GM12873 (cell line): ENCODE measurements at regions not wholly inside any gene's neighbourhood (a gene's known extent, or its start where the extent isn't known, plus 50 kb on each side); places are given as distances from the start of the nearest gene placed in this dataset.

Source experiments
- TF ChIP-seq, protein P1 (sequence below): IDR thresholded peaks from 2 replicates; pipeline ENCODE4 v1.5.1; 2012; ENCODE audit warnings: low read depth, mild to moderate bottlenecking, moderate library complexity, low read length, control low read depth; ENCODE audit not compliant: insufficient read depth; ENCODE audit errors: missing control alignments

DNA sequence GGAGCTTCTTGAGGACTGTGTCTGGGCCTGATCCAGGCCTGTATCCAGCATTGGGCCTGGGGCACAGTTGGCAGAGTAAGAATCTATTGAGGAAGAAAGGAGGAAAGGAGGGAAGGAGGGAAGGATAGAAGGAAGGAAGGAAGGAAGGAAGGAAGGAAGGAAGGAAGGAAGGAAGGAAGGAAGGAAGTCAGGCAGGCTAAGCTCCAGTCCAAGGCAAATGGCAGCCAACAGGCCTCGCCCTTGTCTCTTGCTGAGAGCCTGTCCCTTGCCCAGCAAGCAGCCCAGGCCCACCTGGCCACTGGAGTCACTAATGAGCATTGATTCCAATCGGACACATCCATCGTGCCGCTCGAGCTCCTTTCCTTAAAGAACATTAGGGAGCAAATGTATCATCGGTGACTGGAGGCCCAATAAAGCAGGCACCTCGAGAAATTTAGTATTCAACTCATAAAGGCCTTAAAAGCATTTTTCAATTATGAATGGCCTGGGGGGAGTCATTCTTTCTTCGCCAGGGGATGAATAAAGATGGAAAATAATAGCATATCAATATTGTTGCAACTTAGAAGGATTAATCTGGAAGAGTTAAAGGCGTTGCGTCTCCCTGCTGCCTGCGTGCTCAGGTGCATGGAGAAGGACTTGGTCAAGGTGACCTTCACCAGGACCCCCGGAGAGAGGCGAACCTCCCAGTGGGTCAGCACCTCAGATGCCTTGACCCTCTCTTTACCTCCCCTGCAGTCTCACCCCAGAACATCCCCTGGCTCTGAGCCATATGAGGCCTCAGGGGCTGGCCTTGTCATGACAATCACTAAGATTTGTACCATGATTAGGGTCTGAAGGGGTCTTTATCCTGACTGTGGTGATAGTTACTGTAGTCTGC is 144.5 kb upstream of the RUNX3 start:
- TF ChIP-seq, protein P1, sequence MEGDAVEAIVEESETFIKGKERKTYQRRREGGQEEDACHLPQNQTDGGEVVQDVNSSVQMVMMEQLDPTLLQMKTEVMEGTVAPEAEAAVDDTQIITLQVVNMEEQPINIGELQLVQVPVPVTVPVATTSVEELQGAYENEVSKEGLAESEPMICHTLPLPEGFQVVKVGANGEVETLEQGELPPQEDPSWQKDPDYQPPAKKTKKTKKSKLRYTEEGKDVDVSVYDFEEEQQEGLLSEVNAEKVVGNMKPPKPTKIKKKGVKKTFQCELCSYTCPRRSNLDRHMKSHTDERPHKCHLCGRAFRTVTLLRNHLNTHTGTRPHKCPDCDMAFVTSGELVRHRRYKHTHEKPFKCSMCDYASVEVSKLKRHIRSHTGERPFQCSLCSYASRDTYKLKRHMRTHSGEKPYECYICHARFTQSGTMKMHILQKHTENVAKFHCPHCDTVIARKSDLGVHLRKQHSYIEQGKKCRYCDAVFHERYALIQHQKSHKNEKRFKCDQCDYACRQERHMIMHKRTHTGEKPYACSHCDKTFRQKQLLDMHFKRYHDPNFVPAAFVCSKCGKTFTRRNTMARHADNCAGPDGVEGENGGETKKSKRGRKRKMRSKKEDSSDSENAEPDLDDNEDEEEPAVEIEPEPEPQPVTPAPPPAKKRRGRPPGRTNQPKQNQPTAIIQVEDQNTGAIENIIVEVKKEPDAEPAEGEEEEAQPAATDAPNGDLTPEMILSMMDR: no peak

DNA sequence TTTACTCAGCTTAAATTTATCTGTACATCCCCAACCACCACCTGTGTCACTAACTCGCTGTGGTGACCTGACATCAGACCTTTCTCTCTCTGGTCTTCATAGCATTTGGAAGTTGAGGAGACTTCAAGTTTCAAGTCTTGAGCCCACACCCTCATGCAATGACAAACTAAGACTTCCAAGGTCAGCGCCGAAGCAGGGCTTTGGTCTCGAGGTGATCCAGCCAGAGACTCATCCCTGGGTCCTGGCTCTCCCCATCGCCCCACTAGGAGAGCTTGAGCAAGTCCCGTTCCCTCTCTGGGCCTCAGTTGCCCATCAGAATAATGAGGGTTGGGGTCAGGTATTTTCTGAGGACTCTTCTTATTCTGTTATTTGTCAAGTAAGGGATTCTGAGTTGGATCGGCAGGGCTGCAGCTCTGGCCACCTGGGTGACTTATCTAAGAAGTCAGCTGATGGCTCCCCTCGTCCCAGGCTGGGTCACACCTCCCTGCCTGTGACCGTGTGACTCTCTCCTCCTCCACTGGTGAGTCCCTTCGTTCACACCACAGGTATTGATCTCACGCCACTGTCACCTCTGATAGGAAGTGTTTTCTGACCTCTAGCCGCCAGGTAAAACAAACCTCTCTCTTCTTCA is 143.7 kb upstream of the RUNX3 start:
- TF ChIP-seq, protein P1: no peak

DNA sequence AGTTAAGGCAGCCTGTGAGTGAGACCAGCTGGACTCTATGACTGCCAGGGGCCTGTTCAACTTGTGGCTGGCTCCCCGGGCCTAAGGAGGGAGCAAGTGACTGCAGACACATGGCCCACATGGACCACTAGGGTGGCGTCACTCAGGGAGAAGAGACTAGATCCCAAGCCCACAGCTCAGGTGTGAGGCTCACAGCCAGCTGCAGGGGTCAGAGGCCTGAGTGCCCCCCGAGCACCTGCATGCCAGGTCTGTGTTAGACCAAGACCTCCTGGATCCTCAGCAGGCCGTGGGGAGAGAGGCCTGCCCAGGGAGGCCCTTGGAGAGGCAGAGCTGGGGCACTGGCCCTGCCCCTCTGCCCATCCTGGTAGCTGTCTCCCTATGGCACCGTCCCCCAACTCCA is 142.4 kb upstream of the RUNX3 start:
- TF ChIP-seq, protein P1: no peak

DNA sequence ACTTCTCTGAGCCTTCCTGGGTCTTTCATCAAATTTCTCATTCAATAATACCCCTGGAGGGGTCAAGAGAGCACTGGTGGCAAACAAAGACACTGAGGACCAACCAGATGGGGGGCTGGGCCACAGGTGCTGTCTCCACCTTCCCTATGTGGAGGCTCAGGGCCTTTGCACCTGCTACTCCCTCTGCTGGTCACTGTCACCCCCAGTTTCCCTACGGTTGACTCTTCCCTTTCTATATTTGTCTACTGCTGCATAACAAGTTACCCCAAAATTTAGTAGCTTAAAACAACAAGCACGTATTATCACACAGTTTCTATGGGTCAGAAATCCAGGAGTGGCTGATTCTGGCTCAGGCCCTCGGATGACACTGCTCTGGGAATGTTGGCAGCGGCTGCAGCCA is 138.8 kb upstream of the RUNX3 start:
- TF ChIP-seq, protein P1: peak; percentile 57

DNA sequence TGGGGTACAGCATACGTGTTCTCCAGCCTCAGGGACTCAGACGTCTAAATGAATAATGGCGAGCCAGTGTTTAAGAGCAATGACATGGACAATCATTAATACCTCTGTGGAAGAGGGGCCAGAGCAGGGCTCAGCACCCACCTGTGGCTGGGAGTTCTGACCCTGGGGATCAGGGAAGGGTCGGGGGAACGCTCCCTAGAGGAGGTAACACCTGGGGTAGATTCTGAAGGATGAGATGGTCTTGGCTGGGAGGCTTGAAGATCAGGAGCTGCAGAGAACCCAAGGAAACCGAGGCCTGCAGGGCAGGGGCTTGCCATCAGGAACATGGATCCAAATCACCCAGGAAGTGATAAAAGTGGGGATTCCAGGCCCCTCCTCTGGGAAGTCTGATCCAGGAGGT is 138.2 kb upstream of the RUNX3 start:
- TF ChIP-seq, protein P1: no peak

DNA sequence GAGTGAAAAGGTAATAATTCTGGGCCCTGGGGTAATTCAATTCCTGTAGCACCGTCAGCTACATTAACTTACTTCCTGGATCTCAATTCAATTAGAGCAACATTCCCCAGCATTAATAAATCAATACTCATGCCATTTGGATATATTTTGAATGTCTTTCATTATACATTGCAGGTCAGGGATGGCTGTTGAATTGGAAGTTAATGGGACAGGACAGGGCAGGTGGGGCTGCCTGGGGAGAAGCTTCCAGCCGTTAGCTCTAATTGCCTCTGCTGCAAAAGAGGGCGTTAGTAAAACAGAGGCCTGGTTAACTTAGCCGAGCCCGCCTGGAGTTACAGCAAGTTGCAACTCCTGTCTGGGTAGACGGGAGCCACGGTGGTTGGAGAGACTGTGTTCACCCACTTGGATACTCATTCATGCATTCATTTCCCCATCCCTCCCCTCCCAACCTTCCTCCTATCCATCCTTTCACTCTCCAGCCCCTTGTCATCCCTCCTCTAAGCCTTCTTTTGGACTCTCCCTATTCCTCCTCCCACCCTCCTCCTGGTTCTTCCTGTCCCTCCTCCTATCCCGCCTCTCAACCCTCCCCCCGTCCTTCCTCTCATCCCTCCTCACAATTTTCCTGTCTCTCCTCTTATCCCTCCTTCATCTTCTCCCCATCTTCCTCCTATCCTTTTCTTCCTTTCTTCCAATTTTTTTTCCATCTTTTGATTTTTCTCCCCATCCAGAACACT is 137.6 kb upstream of the RUNX3 start:
- TF ChIP-seq, protein P1: no peak
